Effector memory CD8-positive, alpha-beta T cell (primary cell): ENCODE measurements at regions not wholly inside any gene's neighbourhood (a gene's known extent, or its start where the extent isn't known, plus 50 kb on each side); places are given as distances from the start of the nearest gene placed in this dataset.
"Not testable (repeated sequence)": the region's sequence is repeated elsewhere in the genome, so short reads cannot be mapped to it uniquely, and the experiment has no call there.

Source experiments
- ATAC-seq: fragments of 150-1000 bp; cut with Tn5 transposase; replicated peaks from 2 replicates; pipeline ENCODE4 v1.10.0; 2021; ENCODE audit warnings: mild to moderate bottlenecking, moderate library complexity
- DNase-seq, 3 experiments: peaks; one replicate each; pipeline ENCODE4 v3.0.0; 2021
- H3K27ac Mint-ChIP-seq, 2 donors: one replicate each; pipeline ENCODE4 v1.8.0; 2022; ENCODE audit warnings: mild to moderate bottlenecking in 2 of 2, mixed read lengths in 2 of 2, moderate library complexity in 2 of 2
- H3K27me3 Mint-ChIP-seq, 2 donors: one replicate each; pipeline ENCODE4 v1.8.0; 2022; ENCODE audit warnings: mixed read lengths in 2 of 2
- H3K36me3 Mint-ChIP-seq: one replicate; pipeline ENCODE4 v1.8.0; 2022; ENCODE audit warnings: mild to moderate bottlenecking, moderate library complexity, mixed read lengths; ENCODE audit not compliant: insufficient read depth
- H3K4me1 Mint-ChIP-seq, 2 donors: one replicate each; pipeline ENCODE4 v1.8.0; 2022; ENCODE audit warnings: low read depth in 2 of 2, mixed read lengths in 2 of 2
- H3K4me3 Mint-ChIP-seq, 2 donors: one replicate each; pipeline ENCODE4 v1.8.0; 2022; ENCODE audit warnings: mild to moderate bottlenecking in 2 of 2, mixed read lengths in 2 of 2, moderate library complexity in 2 of 2
- H3K9me3 Mint-ChIP-seq, 2 donors: one replicate each; pipeline ENCODE4 v1.8.0; 2022; ENCODE audit warnings: mixed read lengths in 2 of 2

DNA sequence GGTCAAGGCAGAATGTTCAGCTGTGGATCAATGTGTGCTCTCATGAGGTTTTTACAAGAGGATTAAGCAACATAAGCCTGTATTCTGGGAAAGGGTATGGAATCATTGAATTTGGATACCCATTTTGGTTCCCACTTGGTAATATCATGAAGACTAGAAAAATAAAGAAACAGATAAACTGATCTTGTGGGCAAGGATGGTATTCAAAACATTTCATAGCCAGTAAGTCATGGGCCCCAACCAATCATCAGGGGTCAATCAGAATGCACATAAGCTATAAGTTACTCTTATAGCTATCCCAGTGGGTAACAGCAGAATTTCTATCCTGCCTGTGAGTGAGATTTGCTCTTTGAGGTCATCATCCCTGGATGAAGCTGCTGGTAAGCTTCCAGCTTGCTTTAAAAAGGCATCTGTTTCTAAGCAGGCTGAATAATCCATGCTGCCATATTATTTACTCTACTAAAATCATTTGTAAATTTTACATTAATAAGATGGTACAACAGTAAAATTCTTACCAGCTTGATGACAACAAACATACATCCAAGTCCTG, 291.2 kb downstream of the RAD51AP2 start:
- DNase-seq (no peak), ATAC-seq (no peak)
- H3K27ac Mint-ChIP-seq, result no peak overlapping the region
- H3K4me1 Mint-ChIP-seq, result no peaks in the 10 kb centered on the region
- H3K4me3 Mint-ChIP-seq, result no peak overlapping the region
- H3K36me3 Mint-ChIP-seq, result no peaks in the 10 kb centered on the region
- peaks cover 10% of the 10 kb centered on the region in 2 donors for H3K9me3 Mint-ChIP-seq
- H3K27me3 Mint-ChIP-seq, result no peaks in the 10 kb centered on the region

DNA sequence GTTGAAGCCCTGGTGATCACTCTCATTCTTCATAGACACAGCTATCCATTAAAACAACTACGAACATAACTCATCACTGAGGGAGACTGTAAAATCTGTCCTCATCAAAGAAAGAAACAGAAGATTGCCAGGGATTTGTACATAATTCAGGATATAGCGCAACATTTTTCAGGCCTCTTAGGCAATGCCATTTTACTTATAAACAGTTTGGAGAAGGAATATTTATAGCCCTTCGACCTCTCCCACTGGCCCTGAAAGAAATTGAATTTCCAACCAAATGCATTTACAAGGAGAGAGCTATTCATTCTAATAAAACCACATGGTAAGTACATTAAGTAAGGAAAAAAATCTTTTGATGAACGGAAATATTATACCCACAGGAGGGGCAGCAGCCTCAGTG, 295.0 kb downstream of the RAD51AP2 start:
- H3K9me3 Mint-ChIP-seq, result peaks cover 0 to 10% of the 10 kb centered on the region in 2 donors
- H3K4me1 Mint-ChIP-seq, result no peaks in the 10 kb centered on the region
- no peak overlapping the region for H3K27ac Mint-ChIP-seq
- no peaks in the 10 kb centered on the region for H3K27me3 Mint-ChIP-seq
- H3K36me3 Mint-ChIP-seq, result no peaks in the 10 kb centered on the region
- H3K4me3 Mint-ChIP-seq, result no peak overlapping the region
- DNase-seq, result no peak
- no peak for ATAC-seq

DNA sequence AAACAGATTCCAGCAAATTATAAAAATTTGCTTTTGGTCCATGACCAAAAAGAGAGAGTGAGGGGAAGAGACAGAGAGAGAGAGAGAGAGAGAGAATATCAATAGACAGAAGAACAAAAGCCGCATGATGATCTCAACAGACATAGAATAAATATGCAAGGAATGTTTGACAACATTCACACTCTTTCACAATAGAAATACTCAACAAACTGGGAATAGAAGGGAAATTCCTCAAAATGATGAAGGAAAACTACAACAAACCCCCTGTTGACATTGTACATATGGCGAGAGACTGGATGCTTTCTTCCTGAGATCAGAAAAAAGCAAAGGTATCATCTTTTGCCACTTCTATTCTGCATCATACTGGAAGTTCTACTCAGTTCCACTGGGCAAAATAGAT, 309.7 kb downstream of the RAD51AP2 start:
- no peak overlapping the region for H3K27ac Mint-ChIP-seq
- no peaks in the 10 kb centered on the region for H3K36me3 Mint-ChIP-seq
- DNase-seq (no peak), ATAC-seq (no peak)
- no peaks in the 10 kb centered on the region for H3K27me3 Mint-ChIP-seq
- H3K9me3 Mint-ChIP-seq, result peaks cover 4 to 20% of the 10 kb centered on the region in 2 donors
- no peak overlapping the region for H3K4me3 Mint-ChIP-seq
- no peaks in the 10 kb centered on the region for H3K4me1 Mint-ChIP-seq

DNA sequence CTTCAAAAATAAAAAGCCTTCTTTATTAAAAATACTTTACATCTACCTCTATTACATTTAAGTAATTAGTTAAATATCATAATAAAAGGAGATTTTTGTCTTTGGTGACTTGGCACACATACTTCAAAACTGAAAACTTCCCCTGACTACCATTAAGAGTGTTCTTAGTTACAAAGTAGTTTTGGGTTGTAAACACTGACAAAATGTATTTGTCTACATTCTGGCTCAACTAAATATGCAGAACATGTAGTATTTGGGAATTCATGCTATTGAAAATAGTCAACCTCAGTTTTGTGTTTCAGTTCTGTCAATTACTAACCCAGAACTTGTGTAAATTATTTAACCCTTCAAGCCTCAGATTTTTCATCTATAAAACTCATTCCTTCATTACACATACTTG, 311.5 kb downstream of the RAD51AP2 start:
- no peaks in the 10 kb centered on the region for H3K36me3 Mint-ChIP-seq
- H3K4me3 Mint-ChIP-seq, result no peak overlapping the region
- peaks cover 4 to 20% of the 10 kb centered on the region in 2 donors for H3K9me3 Mint-ChIP-seq
- ATAC-seq (no peak), DNase-seq (no peak)
- no peaks in the 10 kb centered on the region for H3K27me3 Mint-ChIP-seq
- no peak overlapping the region for H3K27ac Mint-ChIP-seq
- H3K4me1 Mint-ChIP-seq, result no peaks in the 10 kb centered on the region

DNA sequence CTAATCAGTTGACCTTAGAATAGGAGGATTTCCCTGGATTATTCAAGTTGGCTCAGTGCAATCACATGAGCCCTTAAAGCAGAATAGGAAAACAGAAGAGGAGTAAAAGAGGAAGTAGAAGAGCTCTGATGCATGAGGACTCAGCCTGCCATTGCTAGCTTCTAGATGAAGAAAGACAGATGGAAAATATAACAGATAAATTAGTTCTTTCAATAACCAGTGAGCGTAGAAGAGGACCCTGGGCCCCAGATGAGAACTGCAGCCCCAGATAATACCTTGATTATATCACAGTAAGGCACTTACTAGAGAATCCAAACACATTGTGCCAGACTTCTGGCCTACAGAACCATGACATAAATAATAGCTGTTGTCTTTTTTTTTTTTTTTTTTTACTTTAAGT, 314.0 kb downstream of the RAD51AP2 start:
- not testable (repeated sequence) for H3K27ac Mint-ChIP-seq, H3K4me3 Mint-ChIP-seq, H3K27me3 Mint-ChIP-seq, H3K36me3 Mint-ChIP-seq, DNase-seq, H3K4me1 Mint-ChIP-seq, ATAC-seq
- H3K9me3 Mint-ChIP-seq, result peaks cover 9 to 12% of the 10 kb centered on the region in 2 donors

DNA sequence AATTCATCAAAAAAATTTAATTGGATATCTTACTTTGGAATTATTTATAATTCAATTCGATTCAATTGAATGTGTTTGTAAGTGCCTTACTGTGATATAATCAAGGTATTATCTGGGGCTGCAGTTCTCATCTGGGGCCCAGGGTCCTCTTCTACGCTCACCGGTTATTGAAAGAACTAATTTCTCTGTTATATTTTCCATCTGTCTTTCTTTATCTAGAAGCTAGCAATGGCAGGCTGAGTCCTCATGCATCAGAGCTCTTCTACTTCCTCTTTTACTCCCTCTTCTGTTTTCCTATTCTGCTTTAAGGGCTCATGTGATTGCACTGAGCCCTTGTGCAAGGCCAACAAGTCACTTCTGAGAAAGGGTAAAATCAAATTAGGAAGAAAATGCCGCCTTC, 315.6 kb downstream of the RAD51AP2 start:
- ATAC-seq, result not testable (repeated sequence)
- peaks cover 11 to 20% of the 10 kb centered on the region in 2 donors for H3K9me3 Mint-ChIP-seq

DNA sequence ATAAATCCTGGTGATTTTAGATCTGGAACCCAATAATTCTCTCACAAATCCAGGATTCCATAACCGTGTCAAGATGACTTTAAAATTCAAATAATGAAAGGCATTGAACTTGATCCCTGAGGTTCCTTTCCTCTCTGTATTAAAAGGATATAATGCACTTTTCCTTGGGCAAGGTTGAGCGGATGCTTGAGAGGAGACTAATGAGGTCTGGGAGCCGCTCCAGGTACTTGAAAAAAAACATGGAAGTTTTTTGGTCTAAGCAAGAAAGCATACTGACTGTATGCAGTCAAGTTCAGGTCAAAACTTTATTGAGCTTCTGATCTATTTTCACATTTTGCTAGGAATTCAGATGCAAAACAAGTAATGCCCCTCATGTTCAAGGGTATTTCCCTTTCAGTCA, 318.5 kb downstream of the RAD51AP2 start:
- DNase-seq, result no peak
- no peaks in the 10 kb centered on the region for H3K4me1 Mint-ChIP-seq
- no peaks in the 10 kb centered on the region for H3K27me3 Mint-ChIP-seq
- H3K36me3 Mint-ChIP-seq, result no peaks in the 10 kb centered on the region
- ATAC-seq, result no peak
- no peak overlapping the region for H3K27ac Mint-ChIP-seq
- H3K9me3 Mint-ChIP-seq, result peaks cover 17 to 30% of the 10 kb centered on the region in 2 donors
- no peak overlapping the region for H3K4me3 Mint-ChIP-seq

More for the DNA sequence above, 315.6 kb downstream of the RAD51AP2 start:
- not testable (repeated sequence) for DNase-seq, H3K27ac Mint-ChIP-seq, H3K4me1 Mint-ChIP-seq, H3K27me3 Mint-ChIP-seq, H3K36me3 Mint-ChIP-seq, H3K4me3 Mint-ChIP-seq

DNA sequence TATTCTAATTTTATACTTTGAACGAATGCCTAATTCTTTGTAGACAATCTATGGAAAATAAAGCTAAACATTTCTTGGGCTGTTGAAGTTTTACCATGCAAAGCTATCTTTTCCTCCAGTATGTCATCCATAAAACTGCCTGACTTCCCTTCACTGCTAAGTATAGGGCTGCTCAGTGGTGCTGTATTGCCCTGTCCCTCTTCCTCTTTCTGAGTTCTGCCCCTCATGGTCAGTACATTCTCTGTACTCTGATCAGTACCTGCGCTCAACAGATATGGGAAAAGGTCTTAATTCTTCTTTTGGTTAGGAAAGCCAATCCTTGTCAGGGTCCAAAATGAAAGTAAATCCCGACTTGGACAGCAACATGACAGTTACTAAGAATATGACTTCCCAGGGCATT, 321.9 kb downstream of the RAD51AP2 start:
- Mint-ChIP-seq H3K9me3 (peaks cover 18 to 20% of the 10 kb centered on the region in 2 donors), H3K4me3 (no peak overlapping the region), H3K4me1 (no peaks in the 10 kb centered on the region), H3K36me3 (no peaks in the 10 kb centered on the region), H3K27me3 (no peaks in the 10 kb centered on the region), H3K27ac (no peak overlapping the region)
- no peak for ATAC-seq
- no peak for DNase-seq

DNA sequence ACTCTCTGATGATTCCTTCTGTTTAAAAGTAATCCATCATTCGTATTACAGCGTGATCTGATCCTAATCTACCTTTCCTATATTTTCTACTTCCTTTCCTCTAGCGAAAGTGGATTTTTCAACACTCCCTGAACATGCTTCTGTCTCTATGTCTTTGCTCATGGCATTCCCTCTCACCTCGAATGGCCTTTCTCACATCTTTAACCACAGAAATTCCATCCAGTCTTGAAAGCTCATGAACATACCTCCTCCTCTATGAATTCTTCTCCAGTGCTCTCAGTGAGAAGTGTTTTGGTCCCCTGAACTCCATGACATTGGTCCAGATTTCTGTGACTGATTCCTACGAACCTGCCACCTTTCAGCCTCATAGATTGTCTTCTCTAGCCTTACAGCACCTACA, 323.2 kb downstream of the RAD51AP2 start:
- Mint-ChIP-seq H3K27me3 (no peaks in the 10 kb centered on the region), H3K9me3 (peaks cover 25% of the 10 kb centered on the region in 2 donors), H3K27ac (no peak overlapping the region), H3K36me3 (no peaks in the 10 kb centered on the region), H3K4me3 (no peak overlapping the region), H3K4me1 (no peaks in the 10 kb centered on the region)
- no peak for DNase-seq
- ATAC-seq, result no peak

DNA sequence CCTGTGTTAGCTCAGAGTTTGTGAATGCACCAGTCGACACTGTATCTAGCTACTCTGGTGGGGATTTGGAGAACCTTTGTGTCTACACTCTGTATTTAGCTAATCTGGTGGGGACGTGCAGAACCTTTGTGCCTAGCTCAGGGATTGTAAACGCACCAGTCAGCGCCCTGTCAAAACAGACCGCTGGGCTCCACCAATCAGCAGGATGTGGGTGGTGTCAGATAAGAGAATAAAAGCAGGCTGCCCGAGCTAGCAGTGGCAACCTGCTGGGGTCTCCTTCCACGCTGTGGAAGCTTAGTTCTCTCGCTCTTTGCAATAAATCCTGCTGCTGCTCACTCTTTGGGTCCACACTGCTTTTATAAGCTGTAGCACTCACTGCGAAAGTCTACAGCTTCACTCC, 324.2 kb downstream of the RAD51AP2 start:
- Mint-ChIP-seq H3K27ac (no peak overlapping the region), H3K4me1 (no peaks in the 10 kb centered on the region), H3K9me3 (peaks cover 27 to 29% of the 10 kb centered on the region in 2 donors), H3K27me3 (no peaks in the 10 kb centered on the region), H3K36me3 (no peaks in the 10 kb centered on the region), H3K4me3 (no peak overlapping the region)
- DNase-seq (no peak), ATAC-seq (no peak)

DNA sequence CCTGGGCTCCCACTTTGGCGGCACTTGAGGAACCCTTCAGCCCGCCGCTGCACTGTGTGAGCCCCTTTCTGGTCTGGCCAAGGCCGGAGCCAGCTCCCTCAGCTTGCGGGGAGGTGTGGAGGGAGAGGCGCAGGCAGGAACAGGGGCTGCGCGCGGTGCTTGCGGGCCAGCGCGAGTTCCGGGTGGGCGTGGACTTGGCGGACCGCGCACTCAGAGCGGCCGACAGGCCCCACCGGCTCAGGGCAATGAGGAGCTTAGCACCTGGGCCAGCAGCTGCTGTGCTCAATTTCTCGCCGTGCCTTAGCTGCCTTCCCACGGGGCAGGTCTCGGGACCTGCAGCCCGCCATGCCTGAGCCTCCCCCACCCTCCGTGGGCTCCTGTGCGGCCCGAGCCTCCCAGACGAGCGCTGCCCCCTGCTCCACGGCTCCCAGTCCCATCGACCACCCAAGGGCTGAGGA, 324.8 kb downstream of the RAD51AP2 start:
- H3K4me3 Mint-ChIP-seq, ATAC-seq, H3K4me1 Mint-ChIP-seq, H3K27ac Mint-ChIP-seq, H3K27me3 Mint-ChIP-seq, DNase-seq, H3K36me3 Mint-ChIP-seq: not testable (repeated sequence)
- H3K9me3 Mint-ChIP-seq, result peaks cover 26 to 27% of the 10 kb centered on the region in 2 donors

DNA sequence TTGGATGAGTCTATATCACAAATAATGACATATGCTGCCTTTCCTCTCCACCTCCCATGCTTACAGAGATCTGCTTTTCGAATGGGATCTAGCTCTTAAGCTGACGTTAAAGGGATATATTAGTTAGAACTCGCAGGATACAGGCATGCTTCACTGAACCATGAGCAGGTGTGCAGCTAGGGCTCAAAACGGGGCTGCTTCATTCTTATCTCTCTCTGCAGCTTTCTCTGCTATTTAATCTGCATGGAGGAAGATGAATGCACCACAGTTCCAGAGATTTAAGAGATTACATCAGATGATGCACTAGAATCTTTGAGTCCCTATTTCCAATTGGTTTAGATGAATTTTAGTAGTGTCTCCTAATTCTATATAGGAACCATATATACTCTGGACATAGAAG, 327.0 kb downstream of the RAD51AP2 start:
- H3K27me3 Mint-ChIP-seq, result no peaks in the 10 kb centered on the region
- H3K9me3 Mint-ChIP-seq, result peaks cover 22 to 34% of the 10 kb centered on the region in 2 donors
- H3K4me3 Mint-ChIP-seq, result no peak overlapping the region
- no peak overlapping the region for H3K27ac Mint-ChIP-seq
- no peaks in the 10 kb centered on the region for H3K36me3 Mint-ChIP-seq
- DNase-seq, result no peak
- no peak for ATAC-seq
- no peaks in the 10 kb centered on the region for H3K4me1 Mint-ChIP-seq

DNA sequence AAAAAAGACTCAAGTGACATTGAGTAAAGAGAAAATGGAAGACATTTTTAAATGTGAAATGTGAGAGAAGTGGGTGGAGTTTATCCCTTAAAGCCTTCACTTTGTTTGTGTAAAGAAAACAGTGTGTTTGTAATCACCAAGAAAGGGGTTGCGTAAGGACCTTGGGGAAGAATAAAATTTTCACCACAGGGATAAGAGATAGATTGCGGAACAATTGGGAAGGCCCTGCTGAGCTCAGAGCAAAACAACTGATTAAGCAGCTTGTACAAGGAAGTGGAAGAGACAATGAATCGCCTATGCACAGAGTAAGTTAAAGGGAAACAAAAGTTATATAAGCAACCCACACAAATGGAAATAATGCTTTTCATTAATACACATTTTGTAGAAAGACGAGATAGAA, 327.7 kb downstream of the RAD51AP2 start:
- no peaks in the 10 kb centered on the region for H3K27me3 Mint-ChIP-seq
- no peak for ATAC-seq
- H3K4me3 Mint-ChIP-seq, result no peak overlapping the region
- no peaks in the 10 kb centered on the region for H3K36me3 Mint-ChIP-seq
- H3K9me3 Mint-ChIP-seq, result peaks cover 20 to 33% of the 10 kb centered on the region in 2 donors
- no peak for DNase-seq
- H3K4me1 Mint-ChIP-seq, result no peaks in the 10 kb centered on the region
- H3K27ac Mint-ChIP-seq, result no peak overlapping the region

DNA sequence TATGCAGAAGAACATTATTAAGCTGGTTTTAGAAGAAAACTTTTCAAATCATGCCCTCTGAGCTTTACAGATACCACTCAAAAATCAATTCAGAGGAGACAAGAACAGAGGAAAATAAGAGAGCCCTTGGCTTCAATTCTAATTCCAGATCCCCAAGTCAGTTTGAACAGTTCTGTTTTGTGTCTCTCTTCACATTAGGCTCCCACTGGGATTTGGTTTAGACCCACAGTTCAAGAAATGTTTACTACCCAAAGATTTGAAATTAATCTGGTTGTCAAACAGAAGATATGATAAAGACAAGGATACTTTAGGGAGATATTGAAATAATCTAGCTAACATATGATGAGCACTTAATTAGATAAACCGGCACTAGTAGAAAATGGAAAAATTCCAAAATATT, 329.5 kb downstream of the RAD51AP2 start:
- ATAC-seq (no peak), DNase-seq (no peak)
- Mint-ChIP-seq H3K4me3 (no peak overlapping the region), H3K9me3 (peaks cover 19 to 24% of the 10 kb centered on the region in 2 donors), H3K27me3 (no peaks in the 10 kb centered on the region), H3K36me3 (no peaks in the 10 kb centered on the region), H3K27ac (no peak overlapping the region), H3K4me1 (no peaks in the 10 kb centered on the region)

DNA sequence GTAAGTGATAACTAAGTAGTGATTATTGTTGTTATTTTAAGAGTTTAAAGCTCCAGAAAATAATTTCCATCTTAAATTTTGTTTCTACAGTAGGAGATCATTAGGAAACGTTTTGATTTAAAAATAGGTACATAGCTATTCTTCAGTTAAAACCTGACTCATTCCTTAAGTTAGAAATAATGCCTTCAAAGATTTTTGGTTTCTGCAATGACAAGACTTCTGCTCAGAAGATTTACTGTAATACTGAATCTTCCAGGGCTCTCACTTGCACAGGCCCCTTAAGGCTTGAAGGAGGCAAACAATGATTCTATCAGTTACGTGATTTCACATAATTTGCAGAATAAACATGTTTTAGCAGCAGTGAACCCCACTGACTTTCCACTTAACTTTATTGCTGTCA, 333.7 kb downstream of the RAD51AP2 start:
- peaks cover 3 to 14% of the 10 kb centered on the region in 2 donors for H3K9me3 Mint-ChIP-seq
- H3K27ac Mint-ChIP-seq, result no peak overlapping the region
- no peaks in the 10 kb centered on the region for H3K36me3 Mint-ChIP-seq
- no peaks in the 10 kb centered on the region for H3K4me1 Mint-ChIP-seq
- H3K4me3 Mint-ChIP-seq, result no peak overlapping the region
- ATAC-seq (no peak), DNase-seq (no peak)
- no peaks in the 10 kb centered on the region for H3K27me3 Mint-ChIP-seq
